ENCODE measurements at regions not wholly inside any gene's neighbourhood (a gene's known extent, or its start where the extent isn't known, plus 50 kb on each side); places are given as distances from the start of the nearest gene placed in this dataset.

GRCh38 chr1:102190429-102190828 is 193.7 kb upstream of the OLFM3 start:
- Histone ChIP-seq H3K4me1 (ENCODE audit: control insufficient read depth, insufficient read depth, low read length) (no peaks in the 10 kb centered on the region), H4K5ac (ENCODE audit: low read depth, low read length) (no peak overlapping the region), H3K9me1 (ENCODE audit: insufficient read depth, low read length) (no peaks in the 10 kb centered on the region), H2BK120ac (ENCODE audit: low read depth, low read length) (no peak overlapping the region), H3K56ac (ENCODE audit: extremely low read depth, insufficient read depth, low read length) (no peak overlapping the region), H3K18ac (ENCODE audit: low read depth, low read length) (no peak overlapping the region), H2AK9ac (replicated peaks; ENCODE audit: low read depth, low read length, poor library complexity) (no peak overlapping the region), H2BK20ac (ENCODE audit: low read depth, low read length) (no peak overlapping the region), H3K27me3 (ENCODE audit: control insufficient read depth, insufficient read depth, low read length) (no peaks in the 10 kb centered on the region), H3K9me3 (ENCODE audit: control insufficient read depth, insufficient read depth, low read length) (peaks cover 3% of the 10 kb centered on the region; the same call in 1 of the 2 replicates), H3K23ac (ENCODE audit: low read depth, low read length) (no peak overlapping the region), H3K14ac (replicated peaks; ENCODE audit: low read depth, low read length) (no peak overlapping the region), H4K8ac (ENCODE audit: low read depth in 2 of 2, low read length in 2 of 2) (no peak overlapping the region), H4K20me1 (ENCODE audit: insufficient read depth, low read length) (no peaks in the 10 kb centered on the region), H2AK5ac (ENCODE audit: low read depth, low read length) (no peak overlapping the region), H2BK15ac (ENCODE audit: low read depth, low read length) (no peak overlapping the region), H3K9ac (ENCODE audit: low read depth, low read length) (no peak overlapping the region), H2BK5ac (ENCODE audit: low read depth, low read length, poor library complexity, severe bottlenecking) (no peak overlapping the region), H3K27ac (ENCODE audit: insufficient read depth, low read length) (no peak overlapping the region), H3K4me3 (ENCODE audit: insufficient read depth, low read depth, low read length) (no peak overlapping the region), H3K4ac (ENCODE audit: low read depth, low read length) (no peak overlapping the region), H4K91ac (ENCODE audit: insufficient read depth, low read depth, low read length) (no peak overlapping the region), H3K36me3 (ENCODE audit: control insufficient read depth, insufficient read depth, low read length) (no peaks in the 10 kb centered on the region), H2AFZ (replicated peaks; ENCODE audit: low read length, poor library complexity) (no peak overlapping the region), H3K79me1 (ENCODE audit: low read depth in 1 of 2, low read length in 2 of 2) (no peaks in the 10 kb centered on the region), H3K4me2 (ENCODE audit: low read depth, low read length) (no peak overlapping the region)
- ChIA-PET POLR2A (ENCODE audit: unreplicated experiment) (no interaction called here), CTCF (no interaction called here)
- ATAC-seq (ENCODE audit: low read depth) (no peak), DNase-seq (no peak)
- no TSS peak for BruUV-seq (replicated peaks)
- in situ Hi-C loops (cut with MboI; ENCODE audit: low sequenced_read_pairs) = no loop called here
- dilution Hi-C loops (cut with HindIII; ENCODE audit: low sequenced_read_pairs, unreplicated experiment) = no loop called here
- WGBS, 2 experiments (ENCODE audit: extremely low coverage in 2 of 2, insufficient read length in 1 of 2) = no CpG with 5 or more reads among the region's 1 CpG
- intact Hi-C loops (cut with micrococcal nuclease) = no loop called here
- TF ChIP-seq BHLHE40 (IDR thresholded peaks at IDR 0.05; ENCODE audit: low read depth, low read length) (no peak), POLR2A (IDR thresholded peaks at IDR 0.05; ENCODE audit: low read depth, low read length) (no peak), ELK1 (IDR thresholded peaks at IDR 0.05; ENCODE audit: borderline replicate concordance, low read depth, low read length) (no peak)
